ENCODE measurements at regions not wholly inside any gene's neighbourhood (a gene's known extent, or its start where the extent isn't known, plus 50 kb on each side); places are given as distances from the start of the nearest gene placed in this dataset.

DNA sequence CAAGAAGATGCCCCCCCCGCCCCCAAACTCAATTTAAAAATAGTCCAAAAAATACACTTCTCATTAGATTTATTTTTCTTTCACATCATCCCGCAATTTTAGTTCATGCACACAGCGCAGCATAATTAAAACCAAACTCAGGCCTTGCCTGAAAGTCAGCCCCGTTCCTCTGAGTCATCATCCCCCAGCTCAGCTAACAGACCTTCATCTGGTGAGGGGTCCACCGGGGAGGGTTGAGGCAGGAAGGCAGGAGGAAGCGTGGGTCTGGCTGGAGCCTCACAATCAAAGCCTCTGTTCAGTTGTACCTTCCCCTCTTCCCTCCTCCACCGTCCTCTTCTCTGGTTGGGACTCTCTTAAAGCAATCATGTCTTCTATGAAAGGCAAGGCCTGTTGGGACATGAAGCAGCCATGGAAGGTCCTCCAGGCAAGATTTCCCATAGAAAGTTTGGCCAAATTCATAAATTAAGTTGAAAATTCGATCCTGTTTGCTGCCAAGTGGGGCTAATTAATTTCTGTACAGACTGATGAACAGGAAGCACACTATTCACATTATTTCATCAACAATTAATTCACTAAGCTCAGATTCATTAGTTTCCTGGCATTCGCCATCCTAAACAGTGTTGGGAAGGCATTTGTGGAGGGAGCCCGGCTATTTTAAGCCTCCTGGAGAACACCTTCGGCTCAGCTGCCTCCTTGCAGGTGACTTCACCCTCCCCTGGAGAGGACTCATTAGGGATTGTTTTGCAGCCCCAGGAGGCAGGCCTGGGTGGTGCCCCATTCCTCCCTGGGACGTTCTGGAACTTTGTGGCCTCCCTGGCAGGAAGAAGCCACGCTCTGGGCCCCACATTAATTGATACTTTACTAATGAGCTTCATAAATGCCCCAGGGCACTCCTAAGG is 72.3 kb upstream of the BNC1 start:
- Histone ChIP-seq H3K27ac (no peak overlapping the region), H3K36me3 (no peaks in the 10 kb centered on the region), H3K27me3 (no peaks in the 10 kb centered on the region), H3K9me3 (no peaks in the 10 kb centered on the region), H3K4me3 (no peak overlapping the region), H3K4me1 (no peaks in the 10 kb centered on the region)
- 66 to 77% methylated on average over 13 of the region's 13 CpGs for WGBS, 2 donors
- FAIRE-seq, result no peak
- TF ChIP-seq, protein P1, sequence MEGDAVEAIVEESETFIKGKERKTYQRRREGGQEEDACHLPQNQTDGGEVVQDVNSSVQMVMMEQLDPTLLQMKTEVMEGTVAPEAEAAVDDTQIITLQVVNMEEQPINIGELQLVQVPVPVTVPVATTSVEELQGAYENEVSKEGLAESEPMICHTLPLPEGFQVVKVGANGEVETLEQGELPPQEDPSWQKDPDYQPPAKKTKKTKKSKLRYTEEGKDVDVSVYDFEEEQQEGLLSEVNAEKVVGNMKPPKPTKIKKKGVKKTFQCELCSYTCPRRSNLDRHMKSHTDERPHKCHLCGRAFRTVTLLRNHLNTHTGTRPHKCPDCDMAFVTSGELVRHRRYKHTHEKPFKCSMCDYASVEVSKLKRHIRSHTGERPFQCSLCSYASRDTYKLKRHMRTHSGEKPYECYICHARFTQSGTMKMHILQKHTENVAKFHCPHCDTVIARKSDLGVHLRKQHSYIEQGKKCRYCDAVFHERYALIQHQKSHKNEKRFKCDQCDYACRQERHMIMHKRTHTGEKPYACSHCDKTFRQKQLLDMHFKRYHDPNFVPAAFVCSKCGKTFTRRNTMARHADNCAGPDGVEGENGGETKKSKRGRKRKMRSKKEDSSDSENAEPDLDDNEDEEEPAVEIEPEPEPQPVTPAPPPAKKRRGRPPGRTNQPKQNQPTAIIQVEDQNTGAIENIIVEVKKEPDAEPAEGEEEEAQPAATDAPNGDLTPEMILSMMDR (IDR thresholded peaks at IDR 0.05), result no peak
- ATAC-seq, result no peak
- intact Hi-C loops (cut with DNase I), result no loop called here
- no peak for DNase-seq

DNA sequence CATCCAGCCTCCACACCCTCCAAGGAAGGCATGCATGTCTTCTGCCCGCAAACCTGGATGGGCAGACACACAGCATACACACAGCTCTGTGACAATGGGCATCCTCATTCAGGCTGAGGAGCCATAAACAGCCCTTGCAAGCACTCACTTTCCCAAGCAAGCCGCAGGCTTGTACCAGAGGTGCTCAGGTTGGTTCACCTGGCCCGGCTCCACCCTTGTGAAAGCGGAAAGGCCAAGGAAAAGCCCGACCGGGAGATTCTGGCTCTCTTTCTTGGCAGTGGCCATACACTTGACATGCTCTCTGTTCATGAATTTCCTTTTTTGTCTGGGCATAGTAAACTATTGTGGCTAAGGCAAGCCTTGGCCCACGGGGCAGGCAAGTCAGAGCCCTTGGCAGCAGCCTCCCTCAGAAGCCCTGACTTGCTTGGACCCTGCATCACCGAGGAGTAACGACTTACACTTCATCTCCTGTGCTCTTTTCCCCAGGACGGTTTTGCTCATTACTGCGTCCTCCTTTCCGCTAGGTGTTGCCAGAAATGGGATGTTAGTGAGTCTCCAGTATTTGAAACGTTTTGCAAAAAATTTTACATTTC is 74.6 kb upstream of the BNC1 start:
- no peak overlapping the region for H3K4me3 ChIP-seq
- intact Hi-C loops (cut with DNase I), result no loop called here
- ATAC-seq (no peak), FAIRE-seq (no peak), DNase-seq (no peak)
- H3K27me3 ChIP-seq, result no peaks in the 10 kb centered on the region
- TF ChIP-seq, protein P1 (IDR thresholded peaks at IDR 0.05), result no peak
- H3K9me3 ChIP-seq, result no peaks in the 10 kb centered on the region
- H3K27ac ChIP-seq, result no peak overlapping the region
- no peaks in the 10 kb centered on the region for H3K4me1 ChIP-seq
- 72 to 76% methylated on average over 13 of the region's 13 CpGs for WGBS, 2 donors
- no peaks in the 10 kb centered on the region for H3K36me3 ChIP-seq

DNA sequence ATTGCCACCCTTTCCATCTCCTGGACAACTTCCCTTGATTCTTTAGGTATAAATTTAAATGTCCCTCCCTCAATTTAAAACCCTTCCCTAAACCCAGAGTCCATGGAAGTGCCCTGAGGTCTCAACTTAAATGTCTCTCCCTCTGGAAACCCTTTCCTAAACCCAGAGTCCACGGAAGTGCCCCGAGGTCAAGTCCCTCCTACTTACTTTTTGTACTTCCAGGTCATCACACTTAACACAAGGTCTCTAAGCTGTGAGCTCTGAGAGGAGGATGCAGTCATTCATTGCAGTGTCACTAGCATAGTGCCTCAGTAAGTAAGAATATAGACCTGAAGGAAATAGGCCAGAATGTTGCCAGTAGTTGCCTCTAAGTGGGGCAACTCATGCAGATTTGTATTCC is 78.2 kb upstream of the BNC1 start:
- Histone ChIP-seq H3K9me3 (no peaks in the 10 kb centered on the region), H3K27ac (no peak overlapping the region), H3K4me1 (peaks cover 0 to 6% (median 0%) of the 10 kb centered on the region in 3 donors), H3K36me3 (no peaks in the 10 kb centered on the region), H3K27me3 (peaks cover 0 to 16% (median 6%) of the 10 kb centered on the region in 4 donors), H3K4me3 (no peak overlapping the region)
- no peak for DNase-seq
- TF ChIP-seq, protein P1 (IDR thresholded peaks at IDR 0.05), result no peak
- 72 to 85% methylated on average over 2 of the region's 2 CpGs for WGBS, 2 donors
- intact Hi-C loops (cut with DNase I), result no loop called here
- no peak for FAIRE-seq
- ATAC-seq, result no peak

DNA sequence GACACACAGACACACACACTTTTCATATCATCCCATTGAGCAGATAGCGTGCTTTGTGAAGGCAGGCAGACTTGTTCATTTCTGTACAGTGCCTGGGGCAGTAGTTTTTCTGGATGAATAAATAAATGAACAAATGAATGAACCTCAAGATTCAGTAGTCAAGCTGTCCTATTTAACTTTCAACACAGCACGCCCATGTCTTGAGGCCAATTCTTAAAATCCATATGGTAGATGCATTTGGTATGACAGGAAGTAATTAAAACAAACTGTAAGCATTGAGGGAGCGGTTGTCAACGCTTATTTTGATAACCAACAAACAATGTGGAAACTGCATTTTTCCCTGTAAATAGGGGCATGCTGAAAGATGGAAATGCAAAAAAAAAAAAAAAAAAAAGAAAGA is 80.0 kb upstream of the BNC1 start:
- H3K4me3 ChIP-seq, result no peak overlapping the region
- intact Hi-C loops (cut with DNase I), result no loop called here
- ATAC-seq (no peak), FAIRE-seq (no peak), DNase-seq (no peak)
- TF ChIP-seq, protein P1 (IDR thresholded peaks at IDR 0.05), result no peak
- H3K36me3 ChIP-seq, result no peaks in the 10 kb centered on the region
- H3K27ac ChIP-seq, result no peak overlapping the region
- H3K4me1 ChIP-seq, result peaks cover 0 to 6% (median 0%) of the 10 kb centered on the region in 3 donors
- peaks cover 0 to 16% (median 6%) of the 10 kb centered on the region in 4 donors for H3K27me3 ChIP-seq
- WGBS, 2 donors, result 83% methylated on average over 4 of the region's 4 CpGs
- no peaks in the 10 kb centered on the region for H3K9me3 ChIP-seq
